ENCODE measurements at regions not wholly inside any gene's neighbourhood (a gene's known extent, or its start where the extent isn't known, plus 50 kb on each side); places are given as distances from the start of the nearest gene placed in this dataset.
"Not testable (repeated sequence)": the region's sequence is repeated elsewhere in the genome, so short reads cannot be mapped to it uniquely, and the experiment has no call there.

DNA sequence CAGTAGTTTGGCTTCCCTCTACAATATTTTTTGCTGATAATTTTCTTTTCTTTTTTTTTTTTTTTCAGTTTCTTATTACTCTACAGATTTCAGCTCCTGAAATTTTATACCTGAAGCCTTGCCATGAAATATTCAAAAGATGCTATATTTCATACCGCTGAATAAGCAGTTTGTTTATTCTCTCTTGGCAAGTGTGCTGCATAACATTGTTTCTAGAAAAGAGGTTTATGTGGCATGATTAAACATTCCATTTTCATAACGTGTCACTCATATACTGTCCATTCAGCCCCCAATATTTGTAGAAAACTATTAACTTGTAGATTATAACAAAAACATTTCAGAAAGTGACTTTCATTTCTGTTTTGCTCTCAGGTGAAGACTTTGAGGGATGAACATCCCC is 174.4 kb upstream of the NOX3 start:
- no peak for DNase-seq

DNA sequence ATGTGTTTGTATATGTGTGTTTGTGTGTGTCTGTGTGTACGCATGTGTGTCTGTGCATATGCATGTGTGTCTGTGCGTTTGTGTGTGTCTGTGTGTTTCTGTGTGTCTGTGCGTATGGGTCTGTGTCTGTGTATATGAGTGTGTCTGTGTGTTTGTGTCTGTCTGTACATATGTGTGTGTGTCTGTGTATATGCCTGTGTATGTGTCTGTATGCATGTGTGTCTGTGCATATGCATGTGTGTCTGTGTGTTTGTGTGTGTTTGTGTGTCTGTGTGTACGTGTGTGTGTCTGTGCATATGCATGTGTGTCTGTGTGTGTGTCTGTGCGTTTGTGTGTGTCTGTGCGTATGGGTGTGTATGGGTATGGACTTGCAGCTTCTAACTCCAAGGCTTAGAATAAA is 174.0 kb upstream of the NOX3 start:
- DNase-seq: no peak

DNA sequence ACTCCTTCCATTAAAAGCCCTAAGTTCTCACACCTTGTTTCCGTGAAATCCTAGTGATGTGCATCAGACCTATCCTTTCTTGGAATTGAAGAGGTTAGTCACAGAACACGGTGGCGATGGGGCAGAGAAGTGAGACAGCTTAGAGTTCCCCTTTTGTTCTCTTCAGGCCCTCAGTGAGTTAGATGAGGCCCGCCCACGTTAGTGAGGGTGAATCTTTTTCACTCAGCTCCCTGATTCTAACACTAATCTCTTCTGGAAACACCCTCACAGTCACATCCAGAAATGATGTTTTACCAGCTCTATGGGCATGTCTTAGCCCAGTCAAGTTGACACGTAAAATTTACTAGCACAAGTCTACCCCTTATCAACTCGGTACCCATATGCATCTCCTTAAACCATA is 172.7 kb upstream of the NOX3 start:
- no peak for DNase-seq

DNA sequence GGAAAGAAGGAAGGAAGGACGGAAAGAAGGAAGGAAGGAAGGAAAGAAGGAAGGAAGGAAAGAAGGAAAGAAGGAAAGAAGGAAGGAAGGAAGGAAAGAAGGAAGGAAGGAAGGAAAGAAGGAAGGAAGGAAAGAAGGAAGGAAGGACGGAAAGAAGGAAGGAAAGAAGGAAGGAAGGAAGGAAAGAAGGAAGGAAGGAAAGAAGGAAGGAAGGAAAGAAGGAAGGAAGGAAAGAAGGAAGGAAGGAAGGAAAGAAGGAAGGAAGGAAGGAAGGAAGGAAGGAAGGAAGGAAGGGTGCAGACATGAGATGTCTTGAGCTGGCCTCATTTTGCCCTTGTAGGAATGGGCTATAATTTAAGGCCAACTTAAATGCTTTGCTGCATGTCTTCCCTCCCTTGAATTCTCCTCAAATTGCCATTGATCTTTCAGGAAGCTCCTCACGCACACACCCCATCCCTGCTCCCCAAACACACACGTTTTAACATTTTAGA is 172.1 kb upstream of the NOX3 start:
- DNase-seq: not testable (repeated sequence)

DNA sequence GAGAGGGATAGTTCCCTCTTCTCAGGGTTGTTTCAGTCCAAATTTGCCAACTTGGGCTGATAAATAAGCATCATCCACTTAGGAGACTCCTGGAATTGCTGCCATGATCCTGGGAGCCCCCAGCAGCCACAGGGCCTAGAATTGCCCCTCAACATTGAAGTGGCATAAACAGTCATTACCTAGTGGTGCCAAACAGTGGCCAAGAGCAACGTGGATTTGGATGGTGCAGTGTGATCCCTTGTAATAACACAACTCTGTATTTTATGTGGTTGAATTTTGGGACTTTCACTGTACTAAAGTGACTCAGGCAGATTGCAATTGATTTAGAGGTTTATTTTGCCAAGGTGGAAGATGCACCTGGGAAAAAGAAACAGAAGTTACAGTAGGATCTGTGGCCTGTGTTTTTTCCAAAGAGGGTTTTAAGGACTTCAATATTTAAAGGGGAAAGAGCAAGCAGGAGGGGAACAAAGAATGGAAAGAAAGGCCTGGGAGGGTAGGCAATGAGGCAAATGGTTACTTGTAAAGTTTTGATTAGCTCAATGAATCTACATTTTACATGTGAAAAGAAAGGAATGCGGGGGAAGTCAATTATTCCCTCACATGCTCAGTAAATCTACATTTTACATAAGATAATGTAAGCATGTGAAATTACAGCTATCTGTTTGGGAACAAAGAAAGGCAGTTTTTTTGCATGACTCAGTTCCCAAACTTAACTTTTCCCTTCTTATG is 168.0 kb upstream of the NOX3 start:
- no peak for DNase-seq

DNA sequence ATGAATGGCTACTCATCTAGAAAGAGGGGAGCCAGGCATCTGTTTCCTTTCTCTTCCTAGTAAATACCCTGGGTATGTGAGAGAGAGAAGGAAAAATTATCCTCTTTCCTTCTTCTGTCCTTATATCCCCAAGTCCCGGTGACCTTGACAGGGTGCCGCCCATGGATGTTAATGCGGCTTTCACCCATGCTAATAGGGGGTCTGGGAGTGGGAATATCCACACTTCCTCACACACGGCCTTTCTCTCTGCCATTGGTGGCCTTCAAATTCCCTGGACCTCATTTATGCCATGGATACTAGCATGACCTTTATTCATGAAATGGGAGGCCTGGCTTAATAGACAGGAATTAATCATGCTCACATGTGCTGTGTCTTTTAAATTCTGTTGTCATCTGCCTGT is 159.0 kb upstream of the NOX3 start:
- DNase-seq: no peak

DNA sequence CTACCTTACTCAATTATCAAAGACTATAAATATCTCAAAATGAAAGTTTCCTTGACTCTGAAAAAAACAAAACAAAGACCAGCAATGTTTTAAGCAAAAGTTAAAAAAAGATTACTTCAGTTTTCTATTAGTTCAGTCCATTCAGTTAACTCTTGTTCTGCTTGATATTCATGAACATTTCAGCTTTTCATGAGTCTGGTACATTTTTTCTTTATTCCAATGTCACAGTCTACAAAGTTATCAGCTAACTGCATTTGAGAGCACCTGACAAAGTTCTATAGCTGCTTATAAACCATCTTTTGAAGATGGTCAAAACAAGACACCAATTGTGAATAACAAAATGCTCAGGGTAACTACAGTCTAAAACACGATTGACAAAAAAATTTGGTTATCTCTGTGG is 156.1 kb upstream of the NOX3 start:
- DNase-seq: no peak

DNA sequence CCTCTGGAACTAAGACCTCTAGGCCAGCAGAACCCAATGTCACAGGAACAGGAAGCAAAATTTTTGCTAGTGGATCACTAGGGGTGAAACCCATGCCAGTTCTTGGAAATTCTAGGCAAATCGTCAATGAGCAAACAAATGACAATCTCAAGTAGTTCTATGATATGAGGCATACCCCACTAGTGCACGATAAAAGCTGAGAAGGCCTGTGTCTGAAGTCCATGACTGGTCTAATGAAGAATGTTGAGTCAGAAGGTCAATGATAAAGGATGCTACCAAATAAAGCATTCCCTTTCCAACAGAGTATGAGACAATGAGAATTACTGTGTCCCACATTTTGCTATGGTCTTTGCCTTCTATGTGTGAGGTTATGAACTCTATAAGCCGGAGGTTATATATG is 149.4 kb upstream of the NOX3 start:
- DNase-seq: no peak

DNA sequence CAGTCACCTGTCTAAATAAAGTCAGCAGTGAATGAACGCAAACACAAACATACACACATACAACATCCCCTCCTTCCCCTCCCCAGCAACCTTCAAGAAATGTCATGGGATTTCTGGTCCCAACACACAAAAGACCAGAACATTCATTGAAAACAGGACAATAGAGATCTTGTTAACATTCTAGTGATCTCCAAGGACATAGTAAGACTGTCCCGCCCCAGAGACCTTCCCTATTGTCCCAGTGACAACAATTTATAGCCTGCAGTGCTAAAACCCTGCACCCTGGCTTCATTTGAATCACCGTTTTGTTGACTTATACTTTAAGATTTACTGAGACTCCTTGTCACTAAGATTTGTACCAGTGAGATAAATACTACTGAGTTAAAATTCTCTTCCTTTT is 143.9 kb upstream of the NOX3 start:
- no peak for DNase-seq

DNA sequence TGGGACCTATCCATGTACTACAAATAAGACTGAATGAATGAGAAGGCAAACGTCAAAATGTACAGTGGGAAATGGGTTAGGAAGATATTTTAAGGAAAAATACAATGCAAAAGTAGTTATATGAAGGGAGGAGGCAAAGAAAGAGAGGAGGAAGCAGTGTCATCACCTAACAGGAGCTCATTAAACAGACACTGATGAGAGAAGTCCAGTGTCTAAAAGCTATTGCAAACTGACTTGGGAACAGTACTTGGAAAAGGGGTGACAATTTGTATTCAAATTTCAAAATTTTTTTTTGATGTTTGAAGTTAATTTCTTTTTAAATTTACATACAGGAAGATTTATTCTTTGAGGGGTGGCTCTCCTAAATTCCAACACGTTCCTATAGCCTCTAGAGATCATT is 143.5 kb upstream of the NOX3 start:
- no peak for DNase-seq

DNA sequence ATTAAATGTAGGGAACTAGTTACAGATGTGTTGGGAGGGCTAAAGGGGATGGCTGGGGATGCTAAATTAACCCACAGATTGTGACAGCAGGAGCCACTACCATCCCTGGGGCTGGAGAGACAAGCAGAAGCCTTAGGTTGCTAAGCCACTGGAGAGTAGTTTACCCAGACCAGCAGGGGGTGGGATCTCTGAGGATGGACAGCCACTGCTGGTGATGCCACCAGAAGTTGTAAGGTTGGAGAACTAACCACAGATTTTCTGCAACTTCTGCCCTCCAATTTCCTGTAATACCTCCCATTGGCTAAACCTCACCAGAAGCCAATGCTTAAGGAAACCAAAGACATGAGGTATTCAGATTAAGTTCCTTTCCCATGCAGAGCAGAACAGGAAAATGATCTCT is 139.6 kb upstream of the NOX3 start:
- DNase-seq: peak in 1 of 2 donors; percentile 40

DNA sequence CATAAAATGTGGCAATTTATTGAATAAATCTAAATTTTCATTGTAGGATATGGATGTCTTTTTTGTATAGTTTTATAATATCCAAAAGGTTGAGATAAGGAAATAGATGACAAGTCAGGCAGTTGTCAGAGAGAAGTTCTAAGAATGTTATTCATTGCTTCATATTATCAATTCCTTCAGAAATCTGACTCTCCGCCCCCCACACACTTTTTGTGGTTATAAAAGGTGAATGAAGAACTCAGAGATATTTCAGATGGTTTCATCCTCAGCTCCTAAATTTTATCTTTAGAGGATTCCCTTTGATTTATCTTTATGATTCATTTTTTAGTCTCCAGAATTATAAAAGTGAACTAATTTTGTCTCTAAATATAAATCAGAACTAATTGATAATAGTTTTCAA is 136.1 kb upstream of the NOX3 start:
- no peak for DNase-seq

DNA sequence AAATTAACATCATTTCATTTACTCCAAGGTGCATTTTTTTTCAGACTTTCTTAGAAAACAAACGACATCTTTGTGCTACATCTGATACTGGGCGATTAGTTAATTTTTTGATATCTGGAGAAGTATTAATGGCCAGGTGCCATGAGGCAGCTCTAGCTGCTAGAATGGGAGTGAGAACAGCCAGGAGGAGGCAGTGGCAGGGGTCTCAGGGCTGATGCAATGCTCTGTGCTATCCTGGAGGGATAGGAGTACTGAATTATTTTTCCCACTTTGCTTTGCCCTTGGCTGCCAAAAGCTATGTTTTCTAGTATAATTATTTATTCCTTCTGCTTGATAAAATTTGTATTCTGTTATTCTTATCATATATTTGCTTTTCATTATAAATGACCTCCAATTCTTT is 133.6 kb upstream of the NOX3 start:
- no peak for DNase-seq

DNA sequence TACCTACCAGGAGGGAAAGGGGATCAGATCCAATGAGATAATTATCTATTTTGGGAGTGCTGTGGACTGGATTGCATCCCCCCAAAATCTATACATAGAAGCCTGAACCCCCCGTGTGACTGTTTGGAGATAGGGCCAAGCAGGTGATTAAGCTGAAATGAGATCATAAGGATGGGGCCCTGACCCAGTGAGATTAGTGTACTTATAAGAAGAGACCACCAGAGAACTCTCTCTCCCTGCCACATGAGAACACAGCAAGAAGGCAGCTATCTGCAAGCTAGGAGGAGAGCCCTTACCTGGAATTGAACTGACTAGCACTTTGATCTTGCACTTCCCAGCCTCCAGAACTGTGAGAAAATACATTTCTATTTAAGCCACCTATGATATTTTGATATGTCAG is 132.2 kb upstream of the NOX3 start:
- no peak for DNase-seq

DNA sequence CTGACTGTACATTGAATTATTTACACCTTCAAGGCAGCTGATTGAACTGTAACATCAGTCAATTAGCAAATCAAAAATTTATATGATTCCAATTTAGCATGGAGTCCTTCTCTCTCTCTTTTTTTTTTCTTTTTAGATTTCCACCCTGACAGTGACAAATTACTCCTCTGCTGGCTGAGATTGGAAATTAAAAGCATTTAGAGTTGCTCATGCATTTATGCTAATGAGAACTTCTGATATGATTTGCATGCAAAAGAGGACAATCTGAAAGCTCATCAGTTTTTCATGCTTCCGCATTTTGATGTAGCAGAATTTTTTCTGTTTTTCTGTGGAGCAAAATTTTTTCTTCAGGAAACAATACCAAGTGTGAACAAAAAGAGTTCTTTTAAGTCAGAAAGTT is 130.5 kb upstream of the NOX3 start:
- peak in 1 of 2 donors; percentile 7 for DNase-seq

DNA sequence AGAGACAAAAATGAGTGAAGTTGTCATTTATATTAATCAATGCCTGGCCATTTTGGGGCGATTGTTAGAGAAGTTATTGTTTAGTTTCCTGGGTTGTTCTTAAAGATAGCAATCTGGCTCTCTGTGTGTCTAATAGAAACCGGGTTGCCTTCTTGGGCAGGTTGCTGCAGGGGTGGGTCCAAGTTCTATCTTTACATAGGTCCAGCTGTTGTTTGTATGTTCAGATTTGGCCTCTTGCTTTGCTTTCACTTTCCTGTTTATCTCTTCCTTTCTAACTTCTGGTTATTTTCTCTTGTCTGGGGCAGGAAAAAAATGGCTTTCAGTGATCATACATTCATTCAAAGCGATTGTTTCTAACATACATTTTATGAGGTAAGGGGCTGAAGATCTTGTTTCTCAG is 128.4 kb upstream of the NOX3 start:
- DNase-seq: no peak

DNA sequence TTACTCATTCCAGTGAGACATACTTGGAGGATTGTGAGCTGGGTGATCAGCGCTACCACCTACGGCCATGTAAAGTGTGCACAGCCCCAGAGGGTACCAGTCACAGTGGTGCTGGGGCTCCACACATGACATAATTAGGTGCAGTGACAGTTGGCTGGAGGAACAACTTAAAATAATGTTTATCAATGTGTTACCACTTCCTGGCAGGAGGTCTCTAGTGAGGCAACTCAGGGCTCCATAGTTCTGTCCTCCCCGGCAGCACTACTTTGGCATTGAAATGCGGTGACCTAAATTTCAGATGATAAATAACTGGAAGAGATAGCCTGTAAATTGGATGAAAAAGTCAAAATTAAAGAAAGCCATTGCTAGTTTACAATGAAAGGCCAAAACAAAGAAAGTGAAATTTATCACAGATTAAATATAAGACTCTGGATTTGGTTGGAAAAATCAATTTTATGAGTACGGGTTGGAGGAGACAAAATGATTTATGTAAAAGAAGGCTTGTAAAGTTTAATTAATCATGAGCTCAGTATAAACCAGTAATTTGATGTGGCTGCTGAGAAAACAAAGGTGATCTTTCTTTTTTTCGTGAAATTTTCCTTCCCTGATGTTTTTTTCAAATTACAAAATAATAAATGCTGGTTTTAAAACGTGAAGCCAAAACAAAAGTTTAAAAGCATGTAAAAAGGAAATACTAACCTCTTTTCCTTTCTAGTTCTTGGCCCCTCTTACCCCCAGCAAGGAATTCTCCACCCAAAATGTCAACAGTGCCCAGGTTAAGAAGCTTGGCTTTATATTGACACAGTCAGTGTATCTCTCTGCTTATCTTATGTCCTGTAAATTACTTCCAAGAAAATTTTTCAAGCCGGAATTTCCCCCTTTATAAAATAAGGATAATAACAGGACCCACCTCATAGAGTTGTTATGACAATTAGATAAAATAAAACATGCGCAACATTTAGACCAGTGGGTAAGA is 126.7 kb upstream of the NOX3 start:
- no peak for DNase-seq

DNA sequence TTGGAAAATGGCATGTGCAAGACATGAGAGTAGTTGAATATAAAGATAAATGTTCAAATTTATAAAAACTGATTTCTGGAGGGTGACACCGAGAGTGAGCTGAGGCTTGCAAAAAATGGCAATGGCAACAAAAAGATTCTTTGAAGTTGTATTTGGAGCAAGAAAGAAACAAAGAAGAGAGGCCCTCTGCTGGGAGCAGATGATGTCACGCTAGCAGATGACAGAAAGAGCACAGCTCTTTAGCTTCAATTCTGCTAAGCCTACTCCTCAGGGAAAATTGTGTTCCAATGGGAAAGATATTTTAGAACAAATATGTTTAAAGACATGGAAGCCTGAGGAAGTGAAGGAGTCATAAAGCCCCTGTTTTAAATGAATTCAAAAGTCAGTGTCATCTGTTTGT is 125.3 kb upstream of the NOX3 start:
- DNase-seq: no peak

DNA sequence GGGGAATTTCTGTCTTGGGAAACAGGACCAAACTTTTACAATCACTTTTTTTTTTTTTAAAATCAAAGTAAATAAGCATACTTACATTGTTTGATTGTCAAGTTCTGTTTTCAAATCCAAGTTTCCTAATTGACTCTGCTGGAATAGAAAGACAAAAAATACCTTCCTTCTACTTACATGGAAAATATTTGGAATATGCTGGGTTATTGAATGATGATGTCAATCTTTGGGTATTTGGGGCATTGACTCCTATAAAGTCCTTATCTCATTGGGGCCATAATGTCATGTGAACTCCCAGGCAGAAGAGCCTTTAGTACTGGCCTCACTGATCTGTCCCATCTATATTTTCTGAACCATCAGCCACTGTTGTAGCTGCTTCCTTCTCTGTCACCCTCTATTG is 122.6 kb upstream of the NOX3 start:
- no peak for DNase-seq

DNA sequence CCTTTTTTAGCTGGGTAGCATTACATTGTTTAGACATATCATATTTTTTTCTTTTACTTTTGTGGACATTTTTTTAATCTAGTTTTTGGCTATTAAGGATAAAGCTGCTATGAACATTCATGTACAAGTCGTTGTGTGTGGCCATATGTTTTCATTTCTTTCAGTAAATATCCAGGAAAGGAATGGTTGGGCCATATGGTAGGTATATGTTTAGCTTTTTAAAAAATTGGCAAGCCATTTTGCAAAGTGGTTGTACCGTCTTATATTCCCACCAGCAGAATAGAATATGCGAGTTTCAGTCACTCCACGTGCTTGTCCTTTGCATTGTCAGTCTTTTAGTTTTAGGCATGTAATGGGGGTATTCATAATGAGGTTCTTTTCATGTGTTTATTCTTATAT is 106.3 kb upstream of the NOX3 start:
- DNase-seq: no peak

DNA sequence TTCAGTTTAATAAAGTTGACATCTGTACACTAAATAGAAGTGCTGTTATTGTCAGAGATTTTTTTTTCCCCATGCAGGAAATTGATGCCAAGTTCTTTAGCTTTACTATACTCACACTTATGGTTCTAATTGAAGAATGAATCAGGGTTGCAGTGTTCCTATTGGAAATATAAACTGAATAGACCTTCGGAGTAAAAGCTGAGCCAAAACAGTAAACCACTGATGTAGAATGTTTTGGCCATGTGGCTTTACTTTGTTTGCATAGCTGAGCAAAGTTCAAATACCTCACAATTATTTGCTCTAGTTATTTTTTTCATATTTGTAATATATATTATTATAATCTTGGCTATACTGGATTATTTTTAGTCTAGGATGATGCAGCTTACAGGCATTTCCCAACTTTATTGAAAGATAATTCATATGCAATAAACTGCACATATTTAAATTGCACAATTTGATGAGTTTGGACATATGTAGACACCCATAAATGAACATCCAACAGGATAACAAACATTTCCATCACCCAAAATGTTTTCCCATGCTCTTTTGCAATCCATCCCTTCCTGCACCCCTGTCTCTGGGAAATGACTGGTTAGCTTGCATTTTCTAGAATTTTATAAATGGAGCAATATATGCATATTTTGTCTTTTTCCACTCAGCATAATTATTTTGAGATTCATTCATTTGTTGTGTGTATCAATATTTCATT is 105.8 kb upstream of the NOX3 start:
- no peak for DNase-seq

DNA sequence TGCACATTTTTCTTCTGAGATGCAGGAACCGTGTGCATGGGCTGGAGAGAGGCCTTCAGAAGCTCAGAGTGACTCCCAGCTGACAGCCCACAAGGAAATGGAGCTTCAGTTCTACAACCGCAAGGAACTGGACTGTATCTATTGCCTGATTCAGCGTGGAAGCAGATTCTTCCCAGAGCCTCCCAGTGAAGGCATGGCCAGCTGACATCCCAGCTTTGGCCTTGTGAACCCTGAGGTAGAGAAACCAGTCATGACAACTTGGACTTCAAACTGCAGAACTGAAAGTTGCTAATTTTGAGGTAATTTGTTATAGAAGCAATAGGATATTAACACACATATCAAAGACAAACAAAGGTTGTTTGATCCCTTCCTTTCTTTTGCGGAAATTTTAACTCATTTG is 94.3 kb upstream of the NOX3 start:
- DNase-seq: no peak

DNA sequence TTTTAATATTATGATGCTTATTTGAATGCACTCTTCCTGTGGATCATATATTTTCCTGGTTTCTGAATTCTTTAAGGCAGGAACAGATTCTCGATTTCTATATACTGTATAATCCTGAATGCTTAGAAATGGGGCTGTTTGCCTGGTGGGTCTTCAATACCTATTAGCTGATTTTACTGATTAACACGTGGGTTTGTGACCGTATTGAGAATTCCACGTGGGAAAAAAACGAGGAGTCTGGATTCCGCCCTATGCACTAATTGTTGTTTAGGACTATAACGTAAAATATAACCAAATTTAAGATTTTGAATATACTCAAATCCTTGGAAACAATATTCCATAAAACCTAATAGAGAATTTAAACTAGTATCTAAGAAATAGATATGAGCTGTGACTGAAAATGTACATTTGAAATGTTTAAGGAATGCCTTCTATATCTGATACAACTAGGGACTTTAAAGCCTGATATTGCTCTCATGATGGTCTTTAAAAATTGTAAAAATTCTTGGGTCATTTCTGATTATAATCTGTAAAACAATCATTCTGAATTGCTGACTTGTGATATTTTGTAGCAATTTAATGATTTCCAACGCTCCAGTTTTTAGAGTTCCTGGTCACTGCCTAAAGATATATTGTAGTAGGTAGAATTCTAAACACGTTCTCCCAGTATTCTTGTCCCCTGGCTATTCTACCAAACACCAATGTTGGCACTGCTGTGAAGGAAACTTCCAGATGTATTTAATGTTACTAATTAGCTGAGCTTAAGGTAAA is 93.6 kb upstream of the NOX3 start:
- no peak for DNase-seq
